ENCODE measurements at regions not wholly inside any gene's neighbourhood (a gene's known extent, or its start where the extent isn't known, plus 50 kb on each side); places are given as distances from the start of the nearest gene placed in this dataset.
A peak's percentile ranks its signal among the peaks of the same experiment; 100 is the strongest.

GRCh38 chr6:10300071-10300470 lies 114.8 kb downstream of the TFAP2A start:
- ChIA-PET POLR2A (no interaction called here), CTCF (no interaction called here)
- DNase-seq (ENCODE audit: low read depth, low spot score) (no peak), ATAC-seq (peak; percentile 72)
- Histone ChIP-seq H3K4me3 (ENCODE audit: low read depth in 2 of 2, low read length in 2 of 2) (no peak overlapping the region), H3K4me1 (ENCODE audit: control insufficient read depth, insufficient read depth, low read length) (0 out of 2 replicates have a peak, but pooled peaks cover 6% of the 10 kb centered on the region), H3K36me3 (ENCODE audit: control insufficient read depth, insufficient read depth, low read length) (no peaks in the 10 kb centered on the region), H3K9me3 (ENCODE audit: control insufficient read depth, insufficient read depth, low read depth, low read length) (no peaks in the 10 kb centered on the region), H3K27me3 (ENCODE audit: control insufficient read depth, insufficient read depth, low read length) (no peaks in the 10 kb centered on the region), H3K27ac (ENCODE audit: low read length) (peak overlapping the region; percentile 25; the same call in 1 of the 2 replicates)
- no peak for TF ChIP-seq CTCF (IDR thresholded peaks at IDR 0.05)
- intact Hi-C loops (cut with micrococcal nuclease; ENCODE audit: unreplicated experiment) = no loop called here
- BruUV-seq (replicated peaks) = no TSS peak
- in situ Hi-C loops (cut with HindIII; ENCODE audit: low pct_unique_long_range_greater_than_20kb, low sequenced_read_pairs) = no loop called here

- ChIA-PET CTCF (no interaction called here), POLR2A (no interaction called here)
- TF ChIP-seq TCF7L2 (IDR thresholded peaks at IDR 0.05; ENCODE audit: low read depth, low read length) (no peak), POLR2AphosphoS5 (IDR thresholded peaks at IDR 0.05; ENCODE audit: low read depth, low read length) (no peak), SIN3A (IDR thresholded peaks at IDR 0.05; ENCODE audit: borderline replicate concordance, insufficient read depth, low read depth, low read length) (no peak)
- ATAC-seq = no peak
- Histone ChIP-seq H3K4me3 (ENCODE audit: low read depth in 2 of 2, low read length in 2 of 2) (no peak overlapping the region), H3K27ac (ENCODE audit: low read length) (no peak overlapping the region), H3K27me3 (ENCODE audit: control insufficient read depth, insufficient read depth, low read length) (no peaks in the 10 kb centered on the region), H3K36me3 (ENCODE audit: control insufficient read depth, insufficient read depth, low read length) (no peaks in the 10 kb centered on the region), H3K4me1 (ENCODE audit: control insufficient read depth, insufficient read depth, low read length) (0 out of 2 replicates have a peak, but pooled peaks cover 6% of the 10 kb centered on the region), H3K9me3 (ENCODE audit: control insufficient read depth, insufficient read depth, low read depth, low read length) (no peaks in the 10 kb centered on the region)
- BruUV-seq (replicated peaks) = no TSS peak
- no peak for DNase-seq (ENCODE audit: low read depth, low spot score)
- in situ Hi-C loops (cut with HindIII; ENCODE audit: low pct_unique_long_range_greater_than_20kb, low sequenced_read_pairs) (no loop called here), intact Hi-C loops (cut with micrococcal nuclease; ENCODE audit: unreplicated experiment) (no loop called here)
These were observed 117.0 kb downstream of the TFAP2A start for GRCh38 chr6:10297832-10298231.

- H3K4me1 ChIP-seq (ENCODE audit: control insufficient read depth, insufficient read depth, low read length) = no peaks in the 10 kb centered on the region
- H3K4me3 ChIP-seq (ENCODE audit: low read depth in 2 of 2, low read length in 2 of 2) = no peak overlapping the region
- no peak overlapping the region for H3K27ac ChIP-seq (ENCODE audit: low read length)
- H3K36me3 ChIP-seq (ENCODE audit: control insufficient read depth, insufficient read depth, low read length) = no peaks in the 10 kb centered on the region
- no peaks in the 10 kb centered on the region for H3K9me3 ChIP-seq (ENCODE audit: control insufficient read depth, insufficient read depth, low read depth, low read length)
- intact Hi-C loops (cut with micrococcal nuclease; ENCODE audit: unreplicated experiment) = no loop called here
- BruUV-seq (replicated peaks) = no TSS peak
- in situ Hi-C loops (cut with HindIII; ENCODE audit: low pct_unique_long_range_greater_than_20kb, low sequenced_read_pairs) = no loop called here
- ChIA-PET POLR2A (no interaction called here), CTCF (no interaction called here)
- DNase-seq (ENCODE audit: low read depth, low spot score) (no peak), ATAC-seq (no peak)
- TF ChIP-seq REST (IDR thresholded peaks at IDR 0.05; ENCODE audit: insufficient read depth in 1 of 2, low read depth in 2 of 2, low read length in 1 of 2) = no peak
- TF ChIP-seq TCF7L2 (IDR thresholded peaks at IDR 0.05; ENCODE audit: low read depth, low read length) = no peak
- no peaks in the 10 kb centered on the region for H3K27me3 ChIP-seq (ENCODE audit: control insufficient read depth, insufficient read depth, low read length)
These were observed 136.1 kb downstream of the TFAP2A start for GRCh38 chr6:10278746-10279145.

Data from Panc1 (cell line).